Choroid plexus epithelial cell (primary cell): ENCODE measurements at regions not wholly inside any gene's neighbourhood (a gene's known extent, or its start where the extent isn't known, plus 50 kb on each side); places are given as distances from the start of the nearest gene placed in this dataset.

ENCODE experiments used
- DNase-seq: peaks from one replicate; pipeline ENCODE4 v3.0.0-alpha.2; 2010; ENCODE audit warnings: low read depth
- H3K4me3 ChIP-seq: 2 replicates; pipeline ENCODE4 v1.5.1; 2011; ENCODE audit warnings: low read depth, mild to moderate bottlenecking, control low read depth, low read length, moderate library complexity
- TF ChIP-seq, protein P1 (sequence below): conservative IDR thresholded peaks from 2 replicates; pipeline ENCODE4 v1.5.1; 2011; ENCODE audit warnings: low read depth, mild to moderate bottlenecking, control low read depth, inconsistent platforms, low read length, moderate library complexity

DNA sequence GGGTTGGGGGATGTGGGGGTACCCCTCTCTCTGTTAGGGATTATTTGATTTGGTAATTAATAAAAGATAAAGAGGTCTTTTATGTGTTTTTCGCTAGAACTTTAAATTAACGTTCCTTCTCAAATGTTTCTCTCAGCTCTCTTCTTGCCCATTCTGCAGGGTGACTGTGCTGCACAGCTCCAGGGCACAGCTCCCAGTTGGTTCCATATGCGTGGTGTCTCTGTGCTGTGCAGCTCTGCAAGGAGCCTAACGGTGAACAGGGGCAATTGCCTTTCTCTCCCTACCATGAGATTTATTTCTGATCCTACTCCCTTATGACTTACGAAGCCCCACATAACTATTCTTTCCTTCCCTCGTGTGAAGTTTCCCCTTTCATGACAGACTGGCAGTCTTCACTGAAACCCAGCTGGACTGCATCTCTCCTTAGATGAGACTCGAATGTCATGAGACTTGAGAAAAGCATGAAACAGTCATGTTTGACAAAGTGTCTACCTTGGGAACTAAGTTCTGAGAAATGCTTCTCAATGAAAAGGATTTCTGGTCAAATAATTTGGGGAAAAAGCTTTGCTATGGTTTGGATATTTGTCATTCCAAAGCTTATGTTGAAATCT is 50.2 kb upstream of the SPRY1 start:
- DNase-seq = no peak
- TF ChIP-seq, protein P1, sequence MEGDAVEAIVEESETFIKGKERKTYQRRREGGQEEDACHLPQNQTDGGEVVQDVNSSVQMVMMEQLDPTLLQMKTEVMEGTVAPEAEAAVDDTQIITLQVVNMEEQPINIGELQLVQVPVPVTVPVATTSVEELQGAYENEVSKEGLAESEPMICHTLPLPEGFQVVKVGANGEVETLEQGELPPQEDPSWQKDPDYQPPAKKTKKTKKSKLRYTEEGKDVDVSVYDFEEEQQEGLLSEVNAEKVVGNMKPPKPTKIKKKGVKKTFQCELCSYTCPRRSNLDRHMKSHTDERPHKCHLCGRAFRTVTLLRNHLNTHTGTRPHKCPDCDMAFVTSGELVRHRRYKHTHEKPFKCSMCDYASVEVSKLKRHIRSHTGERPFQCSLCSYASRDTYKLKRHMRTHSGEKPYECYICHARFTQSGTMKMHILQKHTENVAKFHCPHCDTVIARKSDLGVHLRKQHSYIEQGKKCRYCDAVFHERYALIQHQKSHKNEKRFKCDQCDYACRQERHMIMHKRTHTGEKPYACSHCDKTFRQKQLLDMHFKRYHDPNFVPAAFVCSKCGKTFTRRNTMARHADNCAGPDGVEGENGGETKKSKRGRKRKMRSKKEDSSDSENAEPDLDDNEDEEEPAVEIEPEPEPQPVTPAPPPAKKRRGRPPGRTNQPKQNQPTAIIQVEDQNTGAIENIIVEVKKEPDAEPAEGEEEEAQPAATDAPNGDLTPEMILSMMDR = no peak
- H3K4me3 ChIP-seq = no peak overlapping the region
